GM21381 (cell line): ENCODE measurements at regions not wholly inside any gene's neighbourhood (a gene's known extent, or its start where the extent isn't known, plus 50 kb on each side); places are given as distances from the start of the nearest gene placed in this dataset.
"Not testable (repeated sequence)": the region's sequence is repeated elsewhere in the genome, so short reads cannot be mapped to it uniquely, and the experiment has no call there.

Experiments used
- ATAC-seq: cut with Tn5 transposase; IDR thresholded peaks from one replicate; pipeline ENCODE4 v1.9.1; 2021; ENCODE audit warnings: mild to moderate bottlenecking, moderate library complexity; ENCODE audit not compliant: unreplicated experiment

DNA sequence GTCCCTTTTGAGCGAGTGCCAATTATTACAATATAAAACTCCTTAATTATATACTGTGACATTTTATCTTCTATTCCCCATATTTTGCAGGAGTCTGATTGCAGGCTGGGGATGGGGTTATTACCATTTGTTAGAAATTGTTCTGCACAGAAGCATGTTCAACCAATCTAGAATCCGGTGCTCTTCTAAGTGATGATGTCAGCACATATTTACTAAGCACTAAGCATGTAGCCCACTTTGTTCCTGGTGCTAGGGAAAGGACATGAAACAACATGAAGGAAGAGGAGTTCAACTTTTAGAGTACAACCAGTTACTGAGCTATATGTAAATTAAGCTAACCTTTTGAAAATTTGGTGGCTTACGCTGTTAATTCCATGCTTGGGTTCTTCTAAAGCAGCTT is 52.8 kb upstream of the IL1RAPL2 start:
- no peak for ATAC-seq

- no peak for ATAC-seq
Measured at GRCh38 chrX:104510801-104511200, 55.2 kb upstream of the IL1RAPL2 start.

DNA sequence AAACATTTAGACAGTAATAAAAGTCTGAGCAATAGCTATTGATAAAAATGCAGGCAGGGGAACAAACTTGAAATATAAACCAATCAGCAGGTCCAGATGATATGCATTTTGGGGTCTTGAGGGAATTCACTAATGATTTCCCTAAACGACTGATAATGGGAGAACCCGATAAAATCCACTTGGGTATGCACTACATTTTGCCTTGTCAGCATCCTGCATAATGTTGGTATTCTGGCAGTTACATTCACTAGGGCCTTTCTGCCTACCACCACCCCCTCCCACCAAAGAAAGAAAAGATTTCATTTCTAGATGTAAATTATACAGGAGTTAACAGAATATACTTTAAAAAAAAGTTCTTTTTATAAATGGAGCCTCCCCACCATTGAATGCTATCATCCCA is 63.5 kb upstream of the IL1RAPL2 start:
- ATAC-seq = no peak

DNA sequence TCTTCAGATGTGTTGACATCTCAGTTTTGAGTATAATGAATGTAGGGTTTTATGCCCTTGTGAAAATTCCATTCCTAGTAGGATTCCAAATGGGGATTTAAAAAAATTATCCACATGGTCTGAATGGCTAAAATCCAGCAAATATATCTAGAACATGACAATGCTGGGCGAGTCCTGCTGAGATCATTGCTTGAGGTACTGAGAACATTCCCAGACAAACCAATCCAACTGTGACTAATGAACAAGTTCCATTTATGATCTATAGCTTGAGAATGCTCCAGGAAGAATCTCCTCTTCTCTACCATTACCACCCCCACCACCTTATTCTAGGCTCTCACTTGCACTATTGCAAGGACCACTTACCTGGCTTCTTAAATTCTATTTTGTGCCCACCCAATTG is 77.2 kb upstream of the IL1RAPL2 start:
- ATAC-seq = no peak

- no peak for ATAC-seq
Measured at GRCh38 chrX:104486691-104487090, 79.3 kb upstream of the IL1RAPL2 start.

- ATAC-seq = no peak
Measured at GRCh38 chrX:104482757-104483156, 83.2 kb upstream of the IL1RAPL2 start.

DNA sequence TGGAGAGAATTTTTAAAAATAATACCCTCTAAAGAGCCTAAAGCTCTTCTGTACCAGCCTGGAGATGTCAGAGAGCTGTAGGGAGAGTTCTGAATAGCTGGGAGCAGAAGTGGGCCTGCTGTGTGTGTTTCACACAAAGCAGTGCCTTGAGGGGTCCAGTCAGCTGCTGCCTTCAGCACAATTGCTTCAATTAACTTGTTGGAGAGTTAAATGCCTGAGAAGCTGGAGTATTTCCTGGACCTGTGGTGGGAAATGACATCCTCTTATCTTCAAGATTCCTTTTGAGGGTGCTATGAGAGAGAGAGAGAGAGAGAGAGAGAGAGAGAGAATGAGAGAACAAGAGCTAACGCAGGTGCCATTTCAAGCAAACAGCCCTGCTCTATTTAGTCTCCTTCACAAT is 96.2 kb upstream of the IL1RAPL2 start:
- ATAC-seq = no peak

DNA sequence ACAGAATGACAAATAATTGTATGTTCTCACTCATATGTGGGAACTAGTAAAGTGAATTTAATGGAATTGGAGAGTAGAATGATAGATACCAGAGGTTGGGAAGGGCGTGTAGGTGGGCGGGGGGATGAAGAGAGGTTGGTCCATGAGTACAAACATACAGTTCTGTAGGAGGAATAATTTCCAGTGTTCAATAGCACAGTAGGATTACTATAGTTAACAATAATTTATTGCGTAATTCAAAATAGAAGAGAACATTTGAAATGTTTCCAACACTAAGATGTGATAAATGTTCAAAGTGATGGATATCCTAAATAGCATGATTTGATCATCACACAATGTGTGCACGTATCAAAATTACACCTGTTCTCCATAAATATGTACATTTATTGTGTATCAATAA is 106.2 kb upstream of the IL1RAPL2 start:
- no peak for ATAC-seq

DNA sequence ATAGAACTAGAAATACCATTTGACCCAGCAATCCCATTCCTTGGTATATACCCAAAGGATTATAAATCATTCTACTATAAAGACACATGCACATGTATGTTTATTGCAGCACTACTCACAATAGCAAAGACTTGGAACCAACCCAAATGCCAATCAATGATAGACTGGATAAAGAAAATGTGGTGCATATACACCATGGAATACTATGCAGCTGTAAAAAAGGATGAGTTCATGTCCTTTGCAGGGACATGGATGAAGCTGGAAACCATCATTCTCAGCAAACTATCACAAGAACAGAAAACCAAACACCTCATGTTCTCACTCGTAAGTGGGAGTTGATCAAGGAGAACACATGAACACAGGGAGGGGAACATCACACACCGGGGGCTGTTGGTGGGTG is 108.9 kb upstream of the IL1RAPL2 start:
- not testable (repeated sequence) for ATAC-seq

- ATAC-seq = no peak
Measured at GRCh38 chrX:104450316-104450715, 115.7 kb upstream of the IL1RAPL2 start.

DNA sequence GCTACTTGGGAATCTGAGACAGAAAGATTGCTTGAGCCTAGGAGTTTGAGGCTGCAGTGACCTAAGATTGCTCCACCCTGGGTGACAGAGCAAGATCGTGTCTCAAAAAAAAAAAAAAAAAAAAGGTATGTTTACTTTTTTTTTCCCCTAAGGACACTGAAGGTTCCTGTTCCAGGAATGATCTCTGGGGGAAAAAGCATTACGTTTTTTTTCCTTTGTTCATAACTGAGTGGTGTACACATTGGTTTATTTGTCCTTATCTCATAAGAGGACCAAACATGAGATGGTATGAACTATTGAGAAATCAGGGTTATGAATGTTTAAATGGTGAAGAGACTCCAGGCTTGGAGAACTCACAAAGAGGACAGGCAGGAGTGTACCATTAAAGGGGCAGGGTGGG is 120.4 kb upstream of the IL1RAPL2 start:
- no peak for ATAC-seq

DNA sequence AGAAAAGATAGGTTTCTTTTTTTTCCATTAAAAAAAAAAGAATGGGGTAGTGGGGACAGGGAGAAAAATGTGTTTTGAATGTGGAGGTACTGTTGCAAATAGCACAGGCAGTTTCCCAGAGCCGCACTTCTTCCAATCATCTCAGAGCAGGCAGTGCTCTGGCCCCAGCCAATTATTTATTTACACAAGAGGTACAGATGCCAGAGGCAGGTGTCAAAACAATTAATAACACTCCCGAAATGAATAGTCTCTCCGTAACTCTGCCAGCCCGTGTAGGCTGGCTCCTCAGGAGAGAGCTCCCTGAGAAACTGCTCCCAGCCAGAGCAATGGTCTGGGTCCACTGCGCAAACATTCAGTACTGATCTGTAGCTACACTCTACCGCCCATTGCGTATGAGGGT is 130.8 kb upstream of the IL1RAPL2 start:
- no peak for ATAC-seq

DNA sequence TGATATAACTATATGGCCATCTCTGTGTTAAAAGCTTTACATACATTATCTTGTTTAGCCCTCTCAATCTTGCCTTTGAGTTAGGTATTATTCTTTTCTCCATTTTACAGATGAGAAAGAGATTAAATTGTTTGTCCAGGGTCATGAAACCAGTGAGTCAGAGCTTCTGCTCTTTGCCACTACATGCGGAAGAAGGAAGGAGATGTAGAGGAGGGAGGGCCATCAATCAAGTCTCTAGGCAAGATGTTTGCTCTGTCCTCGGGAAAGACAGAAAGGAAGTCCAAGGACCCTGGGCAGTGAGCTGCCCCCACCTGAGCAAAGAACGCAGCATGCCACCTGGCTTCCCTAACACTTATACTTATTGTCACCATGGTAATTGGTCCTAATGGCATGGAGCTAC is 133.7 kb upstream of the IL1RAPL2 start:
- no peak for ATAC-seq

GRCh38 chrX:104430742-104431119 is 135.3 kb upstream of the IL1RAPL2 start:
- no peak for ATAC-seq

GRCh38 chrX:104430072-104430741 is 135.8 kb upstream of the IL1RAPL2 start:
- ATAC-seq = no peak

DNA sequence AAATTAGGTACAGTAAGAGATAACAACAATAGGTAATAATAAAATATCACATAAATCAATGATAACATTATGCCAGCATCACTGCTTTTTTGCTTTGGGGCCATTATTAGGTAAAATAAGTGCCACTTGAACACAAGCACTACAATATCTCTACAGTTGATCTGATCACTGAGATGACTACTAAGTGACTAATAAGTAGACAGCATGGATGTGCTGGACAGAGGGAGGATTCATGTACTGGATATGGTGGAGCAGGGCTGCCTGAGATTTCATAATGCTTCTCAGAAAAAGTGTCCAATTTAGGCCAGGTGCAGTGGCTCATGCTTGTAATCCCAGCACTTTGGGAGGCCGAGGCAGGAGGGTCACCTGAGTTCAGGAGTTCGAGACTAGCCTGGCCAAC is 137.8 kb upstream of the IL1RAPL2 start:
- ATAC-seq = no peak

DNA sequence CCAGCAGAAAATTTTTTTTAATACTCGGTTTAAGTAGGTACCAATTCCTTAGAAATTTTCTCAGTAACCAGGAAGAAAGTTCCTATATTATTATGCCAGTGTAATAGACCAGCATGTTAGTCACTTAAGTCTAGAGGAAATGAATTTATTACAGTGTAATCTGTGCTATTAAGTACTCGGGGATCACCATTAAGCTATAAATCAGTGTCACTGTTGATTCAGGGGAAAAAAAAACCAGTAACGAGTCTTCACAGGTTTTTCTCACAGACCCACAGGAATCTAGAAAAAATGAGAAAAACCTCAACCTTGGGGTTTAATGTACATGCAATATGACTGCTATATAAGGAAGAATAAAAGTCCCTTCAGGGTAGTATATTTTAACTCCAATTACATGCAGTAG is 138.3 kb upstream of the IL1RAPL2 start:
- ATAC-seq = no peak

GRCh38 chrX:104427073-104427472 is 138.9 kb upstream of the IL1RAPL2 start:
- ATAC-seq = no peak

GRCh38 chrX:104420907-104421306 is 145.1 kb upstream of the IL1RAPL2 start:
- ATAC-seq = no peak

DNA sequence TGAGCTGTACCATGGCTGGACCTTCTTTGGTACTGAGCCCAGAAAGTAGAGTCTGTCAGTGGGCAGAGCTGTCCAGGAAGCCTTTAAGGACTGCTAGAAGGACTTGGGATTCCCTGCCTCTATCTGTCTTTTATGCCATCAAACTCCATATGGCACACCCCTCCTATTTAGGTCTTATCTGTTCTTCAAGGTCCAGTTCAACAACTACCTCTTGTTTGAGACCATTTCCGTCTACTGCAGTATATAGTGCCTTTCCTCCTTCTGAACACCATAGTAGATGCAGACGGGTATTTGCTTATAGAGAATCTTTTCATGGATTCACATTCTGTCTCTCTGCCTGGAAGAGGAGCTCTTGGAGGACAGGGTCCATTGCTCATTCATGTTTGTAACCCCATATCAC is 146.1 kb upstream of the IL1RAPL2 start:
- no peak for ATAC-seq

GRCh38 chrX:104419211-104419610 is 146.8 kb upstream of the IL1RAPL2 start:
- ATAC-seq = no peak

GRCh38 chrX:104411800-104412199 is 154.2 kb upstream of the IL1RAPL2 start:
- no peak for ATAC-seq

GRCh38 chrX:104400387-104400786 is 145.7 kb upstream of the ESX1 start:
- ATAC-seq = no peak
